Left ventricle myocardium inferior (tissue), 1 donor: ENCODE measurements at regions not wholly inside any gene's neighbourhood (a gene's known extent, or its start where the extent isn't known, plus 50 kb on each side); places are given as distances from the start of the nearest gene placed in this dataset.

Source experiments
- DNase-seq: peaks from one replicate; pipeline ENCODE4 v3.0.0-alpha.2; 2020
- H3K27ac ChIP-seq: fragments of 200-600 bp; replicated peaks from 2 replicates; pipeline ENCODE4 v1.8.0; 2021
- H3K27me3 ChIP-seq: fragments of 200-600 bp; 2 replicates; pipeline ENCODE4 v1.8.0; 2021; ENCODE audit warnings: low read depth
- H3K36me3 ChIP-seq: fragments of 200-600 bp; 2 replicates; pipeline ENCODE4 v1.8.0; 2021
- H3K4me1 ChIP-seq: fragments of 200-600 bp; 2 replicates; pipeline ENCODE4 v1.8.0; 2021
- H3K4me3 ChIP-seq: fragments of 200-600 bp; 2 replicates; pipeline ENCODE4 v1.8.0; 2021; ENCODE audit warnings: mild to moderate bottlenecking, moderate library complexity
- H3K9me3 ChIP-seq: fragments of 200-600 bp; replicated peaks from 2 replicates; pipeline ENCODE4 v1.8.0; 2021
- CTCF ChIP-seq: fragments of 200-600 bp; IDR thresholded peaks from 2 replicates; pipeline ENCODE4 v1.8.0; 2021; ENCODE audit warnings: antibody characterized with exemption, mild to moderate bottlenecking, borderline replicate concordance
- intact Hi-C: fragments of 100-400 bp; cut with micrococcal nuclease; formaldehyde crosslinking; loops from one replicate; pipeline ENCODE4 v1.11.0; 2022
- donor health status: DM: no; HTN: yes; CAD: no; lungs with severe emphysema.

GRCh38 chr6:169943241-169944060 is 192.0 kb downstream of the ERMARD start:
- peaks cover 34% of the 10 kb centered on the region for H3K27me3 ChIP-seq
- H3K4me1 ChIP-seq = no peaks in the 10 kb centered on the region
- H3K9me3 ChIP-seq = peaks cover 21% of the 10 kb centered on the region
- no peak for TF ChIP-seq CTCF
- intact Hi-C loops = no loop called here
- no peak for DNase-seq
- H3K36me3 ChIP-seq = no peaks in the 10 kb centered on the region
- H3K4me3 ChIP-seq = no peak overlapping the region
- H3K27ac ChIP-seq = no peak overlapping the region

GRCh38 chr6:169942173-169942572 is 190.8 kb downstream of the ERMARD start:
- DNase-seq = no peak

GRCh38 chr6:169940481-169941271 is 189.3 kb downstream of the ERMARD start:
- intact Hi-C loops = no loop called here
- DNase-seq = no peak

More at GRCh38 chr6:169942173-169942572, 190.8 kb downstream of the ERMARD start:
- Histone ChIP-seq H3K4me3 (no peak overlapping the region), H3K27ac (no peak overlapping the region), H3K27me3 (peaks cover 47% of the 10 kb centered on the region), H3K4me1 (no peaks in the 10 kb centered on the region), H3K9me3 (peaks cover 21% of the 10 kb centered on the region), H3K36me3 (no peaks in the 10 kb centered on the region)
- intact Hi-C loops = no loop called here
- TF ChIP-seq CTCF = no peak

GRCh38 chr6:169939554-169940164 is 188.2 kb downstream of the ERMARD start:
- DNase-seq = no peak
- H3K4me3 ChIP-seq = no peak overlapping the region
- no peak overlapping the region for H3K27ac ChIP-seq
- intact Hi-C loops = no loop called here
- H3K27me3 ChIP-seq = peaks cover 69% of the 10 kb centered on the region
- peaks cover 4% of the 10 kb centered on the region for H3K4me1 ChIP-seq
- peaks cover 19% of the 10 kb centered on the region for H3K9me3 ChIP-seq
- H3K36me3 ChIP-seq = no peaks in the 10 kb centered on the region
- TF ChIP-seq CTCF = no peak

More at GRCh38 chr6:169940481-169941271, 189.3 kb downstream of the ERMARD start:
- Histone ChIP-seq H3K36me3 (no peaks in the 10 kb centered on the region), H3K4me1 (no peaks in the 10 kb centered on the region), H3K9me3 (peaks cover 21% of the 10 kb centered on the region), H3K4me3 (no peak overlapping the region), H3K27me3 (peaks cover 62% of the 10 kb centered on the region), H3K27ac (no peak overlapping the region)
- TF ChIP-seq CTCF = no peak

DNA sequence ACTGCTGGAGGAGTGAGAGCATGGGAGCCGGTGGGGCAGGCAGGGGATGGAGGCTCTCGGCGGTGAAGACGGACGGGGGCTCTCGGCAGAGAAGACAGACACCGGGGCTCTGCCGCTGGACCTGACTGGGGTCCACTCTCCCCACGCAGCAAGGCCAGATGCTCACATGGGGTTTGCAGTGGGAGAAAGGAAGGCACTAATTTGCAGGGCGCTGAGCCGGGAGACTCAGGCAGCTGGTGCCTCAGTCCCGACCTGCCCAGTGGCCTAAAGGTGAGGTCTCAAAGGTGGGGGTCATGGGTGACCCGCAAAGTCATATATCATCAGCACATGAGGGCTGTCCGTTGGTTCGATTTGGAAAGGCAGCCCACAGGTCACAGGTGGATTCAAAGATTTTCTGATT is 187.3 kb downstream of the ERMARD start:
- intact Hi-C loops = no loop called here
- no peak for TF ChIP-seq CTCF
- no peak overlapping the region for H3K27ac ChIP-seq
- H3K4me3 ChIP-seq = no peak overlapping the region
- H3K27me3 ChIP-seq = peaks cover 69% of the 10 kb centered on the region
- no peaks in the 10 kb centered on the region for H3K36me3 ChIP-seq
- H3K4me1 ChIP-seq = peaks cover 9% of the 10 kb centered on the region
- no peak for DNase-seq
- H3K9me3 ChIP-seq = peaks cover 10% of the 10 kb centered on the region
